CD14-positive monocyte (primary cell): ENCODE measurements at regions not wholly inside any gene's neighbourhood (a gene's known extent, or its start where the extent isn't known, plus 50 kb on each side); places are given as distances from the start of the nearest gene placed in this dataset.

Experiments
- DNase-seq, 3 donors: peaks; one replicate each; pipeline ENCODE4 v3.0.0-alpha.2; 2011 to 2022
- H2AFZ ChIP-seq: 2 replicates; pipeline ENCODE4 v1.6.0; 2012; ENCODE audit warnings: mild to moderate bottlenecking, low read depth, low read length, inconsistent platforms; ENCODE audit not compliant: insufficient read depth, poor library complexity, severe bottlenecking
- H3K27ac ChIP-seq, 2 donors: 1 replicate in 1 of 2; 2 replicates in 1 of 2; pipeline ENCODE4 v1.5.1; 2012 to 2013; ENCODE audit warnings: low read length in 2 of 2, control low read depth in 1 of 2, inconsistent platforms in 1 of 2, low read depth in 1 of 2, mild to moderate bottlenecking in 1 of 2
- H3K27me3 ChIP-seq, 2 donors: one replicate each; pipeline versions ENCODE4 v1.6.0 to v1.6.1; 2011 to 2013; ENCODE audit warnings: low read length in 2 of 2; ENCODE audit not compliant: control insufficient read depth in 2 of 2, insufficient read depth in 2 of 2
- H3K36me3 ChIP-seq, 2 donors: replicated peaks in 1 of 2; 1 replicate in 1 of 2; 2 replicates in 1 of 2; pipeline versions ENCODE4 v1.5.1 to v1.6.1; 2012 to 2013; ENCODE audit warnings: low read length in 2 of 2, control low read depth in 1 of 2, inconsistent platforms in 1 of 2, mild to moderate bottlenecking in 1 of 2; ENCODE audit not compliant: insufficient read depth in 2 of 2, control insufficient read depth in 1 of 2
- H3K4me1 ChIP-seq, 2 donors: 1 replicate in 1 of 2; 2 replicates in 1 of 2; pipeline versions ENCODE4 v1.5.1 to v1.6.1; 2012 to 2013; ENCODE audit warnings: low read length in 2 of 2, control low read depth in 1 of 2, inconsistent platforms in 1 of 2, mild to moderate bottlenecking in 1 of 2, moderate library complexity in 1 of 2; ENCODE audit not compliant: insufficient read depth in 2 of 2, control insufficient read depth in 1 of 2
- H3K4me2 ChIP-seq: replicated peaks from 2 replicates; pipeline ENCODE3; 2012; ENCODE audit warnings: low read length, moderate library complexity, mild to moderate bottlenecking; ENCODE audit not compliant: poor library complexity, severe bottlenecking; ENCODE audit errors: extremely low read depth
- H3K4me3 ChIP-seq, 3 experiments: fragments of 200-600 bp in 1 of 3; sonication (generic) in 1 of 3; replicated peaks in 1 of 3; 1 replicate in 2 of 3; 2 replicates in 1 of 3; pipeline ENCODE4 v1.5.1; 2011 to 2013; ENCODE audit warnings: low read length in 3 of 3, mild to moderate bottlenecking in 3 of 3, control low read depth in 2 of 3, low read depth in 2 of 3, inconsistent platforms in 1 of 3, moderate library complexity in 1 of 3
- H3K79me2 ChIP-seq: 2 replicates; pipeline ENCODE4 v1.6.0; 2012; ENCODE audit warnings: mild to moderate bottlenecking, control low read depth, inconsistent platforms, low read length, moderate library complexity; ENCODE audit not compliant: insufficient read depth
- H3K9ac ChIP-seq: 2 replicates; pipeline ENCODE4 v1.6.0; 2017; ENCODE audit warnings: low read length, mild to moderate bottlenecking; ENCODE audit not compliant: insufficient read depth, poor library complexity, severe bottlenecking
- H3K9me3 ChIP-seq, 2 donors: replicated peaks in 1 of 2; 1 replicate in 1 of 2; 2 replicates in 1 of 2; pipeline versions ENCODE4 v1.5.1 to v1.6.1; 2012 to 2013; ENCODE audit warnings: low read length in 2 of 2, control low read depth in 1 of 2; ENCODE audit not compliant: control insufficient read depth in 1 of 2, insufficient read depth in 1 of 2
- H4K20me1 ChIP-seq: 2 replicates; pipeline ENCODE4 v1.6.0; 2012; ENCODE audit warnings: mild to moderate bottlenecking, low read length, control low read depth, moderate library complexity; ENCODE audit not compliant: insufficient read depth
- H3K27ac Mint-ChIP-seq, 7 donors: one replicate each; pipeline ENCODE4 v1.8.0; 2020; ENCODE audit warnings: mild to moderate bottlenecking in 7 of 7, mixed read lengths in 7 of 7, moderate library complexity in 6 of 7, inconsistent platforms in 2 of 7
- H3K27me3 Mint-ChIP-seq, 3 donors: one replicate each; pipeline ENCODE4 v1.8.0; 2021 to 2022; ENCODE audit warnings: low read depth in 3 of 3, mild to moderate bottlenecking in 3 of 3, mixed read lengths in 3 of 3, moderate library complexity in 3 of 3, inconsistent platforms in 1 of 3
- H3K36me3 Mint-ChIP-seq, 2 donors: one replicate each; pipeline ENCODE4 v1.8.0; 2020; ENCODE audit warnings: mixed read lengths in 2 of 2, inconsistent platforms in 1 of 2, mild to moderate bottlenecking in 1 of 2
- H3K4me1 Mint-ChIP-seq: one replicate; pipeline ENCODE4 v1.8.0; 2020; ENCODE audit warnings: mild to moderate bottlenecking, mixed read lengths
- H3K4me3 Mint-ChIP-seq, 2 donors: one replicate each; pipeline ENCODE4 v1.8.0; 2020; ENCODE audit warnings: mild to moderate bottlenecking in 2 of 2, mixed read lengths in 2 of 2, moderate library complexity in 1 of 2
- H3K9me3 Mint-ChIP-seq, 7 donors: one replicate each; pipeline ENCODE4 v1.8.0; 2020 to 2022; ENCODE audit warnings: mixed read lengths in 7 of 7, mild to moderate bottlenecking in 6 of 7, moderate library complexity in 6 of 7, inconsistent platforms in 2 of 7
- CTCF ChIP-seq: fragments of 200-600 bp; IDR thresholded peaks from one replicate; pipeline ENCODE4 v1.8.0; 2022; ENCODE audit warnings: antibody characterized with exemption, mild to moderate bottlenecking
- WGBS: methylation state at CpG from one replicate; pipeline ENCODE4 v1.1.5; 2013; ENCODE audit warnings: missing lambda C conversion rate; ENCODE audit not compliant: insufficient coverage; 5-methylcytosine and 5-hydroxymethylcytosine counted together
- intact Hi-C, 2 donors: fragments of 100-400 bp; cut with micrococcal nuclease; formaldehyde crosslinking; loops; one replicate each; pipeline versions ENCODE4 v1.15.0 to v1.15.1; 2023

- no peaks in the 10 kb centered on the region for H3K79me2 ChIP-seq
- H3K4me3 Mint-ChIP-seq = no peak overlapping the region
- intact Hi-C loops = no loop called here
- no peak overlapping the region for H2AFZ ChIP-seq
- no peaks in the 10 kb centered on the region for H3K4me1 Mint-ChIP-seq
- H3K36me3 Mint-ChIP-seq = no peaks in the 10 kb centered on the region
- peaks cover 0 to 6% (median 3%) of the 10 kb centered on the region in 7 donors for H3K9me3 Mint-ChIP-seq
- no peak overlapping the region for H3K4me3 ChIP-seq
- DNase-seq = no peak
- no peak overlapping the region for H3K4me2 ChIP-seq
- H3K27me3 ChIP-seq = no peaks in the 10 kb centered on the region
- H3K9ac ChIP-seq = no peak overlapping the region
- H3K4me1 ChIP-seq = no peaks in the 10 kb centered on the region
- no CpG with 5 or more reads among the region's 7 CpGs for WGBS
- H3K27ac ChIP-seq = no peak overlapping the region
- H3K36me3 ChIP-seq = no peaks in the 10 kb centered on the region
- peaks cover 0 to 5% (median 0%) of the 10 kb centered on the region in 3 donors for H3K27me3 Mint-ChIP-seq
- TF ChIP-seq CTCF = no peak
- no peaks in the 10 kb centered on the region for H3K9me3 ChIP-seq
- H3K27ac Mint-ChIP-seq = no peak overlapping the region
- no peaks in the 10 kb centered on the region for H4K20me1 ChIP-seq
These were observed 863.6 kb downstream of the RPA4 start for GRCh38 chrX:97747346-97747745.

GRCh38 chrX:97751016-97751415, 867.3 kb downstream of the RPA4 start:
- no peak overlapping the region for H3K4me3 Mint-ChIP-seq
- no peak overlapping the region for H3K4me2 ChIP-seq
- H3K27ac ChIP-seq = no peak overlapping the region
- H3K4me1 Mint-ChIP-seq = no peaks in the 10 kb centered on the region
- H3K36me3 ChIP-seq = no peaks in the 10 kb centered on the region
- H3K9ac ChIP-seq = no peak overlapping the region
- H3K4me3 ChIP-seq = no peak overlapping the region
- 94% methylated on average over 2 of the region's 4 CpGs for WGBS
- no peak overlapping the region for H2AFZ ChIP-seq
- no peaks in the 10 kb centered on the region for H3K27me3 ChIP-seq
- no peaks in the 10 kb centered on the region for H3K36me3 Mint-ChIP-seq
- H3K79me2 ChIP-seq = no peaks in the 10 kb centered on the region
- peaks cover 0 to 5% (median 0%) of the 10 kb centered on the region in 3 donors for H3K27me3 Mint-ChIP-seq
- H3K4me1 ChIP-seq = no peaks in the 10 kb centered on the region
- H3K9me3 ChIP-seq = no peaks in the 10 kb centered on the region
- no peak for TF ChIP-seq CTCF
- H3K9me3 Mint-ChIP-seq = peaks cover 0 to 3% (median 1%) of the 10 kb centered on the region in 7 donors
- intact Hi-C loops = no loop called here
- no peaks in the 10 kb centered on the region for H4K20me1 ChIP-seq
- no peak overlapping the region for H3K27ac Mint-ChIP-seq
- no peak for DNase-seq
